HG03521 (cell line): ENCODE measurements at regions not wholly inside any gene's neighbourhood (a gene's known extent, or its start where the extent isn't known, plus 50 kb on each side); places are given as distances from the start of the nearest gene placed in this dataset.
"Not testable (repeated sequence)": the region's sequence is repeated elsewhere in the genome, so short reads cannot be mapped to it uniquely, and the experiment has no call there.

Experiments
- ATAC-seq: cut with Tn5 transposase; IDR thresholded peaks from one replicate; pipeline ENCODE4 v1.9.1; 2021; ENCODE audit warnings: mild to moderate bottlenecking, moderate library complexity; ENCODE audit not compliant: unreplicated experiment

- ATAC-seq: no peak
Measured at GRCh38 chr2:82109418-82109817, 1804.9 kb upstream of the LRRTM1 start.

GRCh38 chr2:82098617-82099016 is 1794.1 kb upstream of the LRRTM1 start:
- ATAC-seq: no peak

- no peak for ATAC-seq
Measured at GRCh38 chr2:82089518-82089917, 1785.0 kb upstream of the LRRTM1 start.

GRCh38 chr2:82084679-82085392 is 1780.3 kb upstream of the LRRTM1 start:
- ATAC-seq: no peak

- ATAC-seq: no peak
Measured at GRCh38 chr2:82075875-82076274, 1771.3 kb upstream of the LRRTM1 start.

- ATAC-seq: no peak
Measured at GRCh38 chr2:82062463-82062862, 1757.9 kb upstream of the LRRTM1 start.

GRCh38 chr2:82055846-82056245 is 1751.3 kb upstream of the LRRTM1 start:
- ATAC-seq: no peak

GRCh38 chr2:82043867-82044266 is 1739.3 kb upstream of the LRRTM1 start:
- no peak for ATAC-seq

- no peak for ATAC-seq
Measured at GRCh38 chr2:82027921-82028615, 1723.5 kb upstream of the LRRTM1 start.

GRCh38 chr2:82023710-82024109 is 1719.2 kb upstream of the LRRTM1 start:
- no peak for ATAC-seq

GRCh38 chr2:82013641-82014040 is 1709.1 kb upstream of the LRRTM1 start:
- ATAC-seq: no peak

- ATAC-seq: no peak
Measured at GRCh38 chr2:82007071-82007664, 1702.6 kb upstream of the LRRTM1 start.

GRCh38 chr2:82005889-82006288 is 1701.3 kb upstream of the LRRTM1 start:
- ATAC-seq: not testable (repeated sequence)

- no peak for ATAC-seq
Measured at GRCh38 chr2:82001614-82002013, 1697.1 kb upstream of the LRRTM1 start.

- no peak for ATAC-seq
Measured at GRCh38 chr2:82000606-82001005, 1696.1 kb upstream of the LRRTM1 start.

GRCh38 chr2:81996332-81996731 is 1691.8 kb upstream of the LRRTM1 start:
- ATAC-seq: no peak

- no peak for ATAC-seq
Measured at GRCh38 chr2:81991282-81991681, 1686.7 kb upstream of the LRRTM1 start.

- no peak for ATAC-seq
Measured at GRCh38 chr2:81987370-81987769, 1682.8 kb upstream of the LRRTM1 start.

GRCh38 chr2:81984969-81985637 is 1680.6 kb upstream of the LRRTM1 start:
- ATAC-seq: no peak

GRCh38 chr2:81981585-81981984 is 1677.0 kb upstream of the LRRTM1 start:
- ATAC-seq: no peak

- no peak for ATAC-seq
Measured at GRCh38 chr2:81979086-81979485, 1674.5 kb upstream of the LRRTM1 start.

- ATAC-seq: no peak
Measured at GRCh38 chr2:81976998-81977397, 1672.4 kb upstream of the LRRTM1 start.
